ENCODE measurements at regions not wholly inside any gene's neighbourhood (a gene's known extent, or its start where the extent isn't known, plus 50 kb on each side); places are given as distances from the start of the nearest gene placed in this dataset.

- peak; percentile 37 for DNase-seq (ENCODE audit: low spot score)
Measured at GRCh38 chr15:46416544-46416943, 781.7 kb downstream of the SQOR start.

DNA sequence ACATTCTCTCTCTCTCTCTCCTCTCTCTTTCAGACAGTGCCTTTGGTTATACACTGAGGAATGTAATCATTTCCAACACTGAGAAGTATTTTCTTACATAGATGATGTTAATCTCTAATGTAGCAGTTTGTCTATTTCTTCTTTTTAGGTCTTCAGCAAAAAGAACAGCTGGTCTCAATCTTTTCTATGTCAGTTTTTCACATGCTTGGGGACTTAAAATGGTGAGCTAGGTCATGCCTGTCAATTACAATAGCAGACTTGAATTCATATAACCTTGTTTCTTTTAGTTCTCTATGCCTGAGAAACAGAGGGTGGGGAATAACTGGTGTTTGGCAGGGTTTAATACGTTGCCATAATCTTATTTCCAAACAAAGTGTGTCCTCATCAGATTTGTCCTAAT lies 786.2 kb downstream of the SQOR start:
- no peak for DNase-seq (ENCODE audit: low spot score)

DNA sequence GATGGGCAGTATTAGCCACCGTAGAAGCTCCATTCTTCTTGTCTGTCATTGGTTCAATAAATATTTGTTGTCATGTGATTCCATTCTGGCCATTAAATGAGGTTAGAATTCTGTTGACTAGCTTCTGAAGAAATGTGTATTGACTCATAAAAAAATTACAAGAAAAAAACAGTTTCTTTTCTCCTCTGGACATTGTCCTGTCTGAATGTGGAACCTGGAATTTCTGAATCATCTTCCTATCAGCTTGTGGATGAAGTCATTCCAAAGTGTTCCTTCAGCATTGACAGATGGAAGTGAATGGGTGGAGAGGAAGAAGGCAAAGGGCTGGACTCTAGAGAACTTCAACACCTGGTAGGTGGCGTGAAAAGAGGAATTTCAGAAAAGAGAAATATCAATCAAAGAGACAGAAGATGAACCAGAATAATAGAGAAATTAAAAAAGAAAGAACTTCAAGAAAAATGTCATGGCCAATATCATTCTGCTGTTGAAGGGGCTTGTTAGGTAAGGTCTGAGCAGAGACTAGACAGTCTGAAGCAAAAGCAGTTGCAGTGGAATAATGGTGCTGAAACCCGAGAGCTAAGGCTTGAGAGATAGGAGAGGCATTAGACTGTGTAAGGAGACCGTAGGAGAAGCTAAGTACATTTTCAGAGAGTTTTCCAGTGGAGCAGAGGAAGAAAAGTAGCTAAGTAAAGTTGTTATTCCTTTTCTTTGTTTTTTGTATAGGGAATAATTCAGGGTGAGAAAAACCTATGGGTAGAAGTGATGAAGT lies 806.6 kb downstream of the SQOR start:
- peak; percentile 37 for DNase-seq (ENCODE audit: low spot score)

GRCh38 chr15:46442184-46442583 lies 807.4 kb downstream of the SQOR start:
- peak; percentile 16 for DNase-seq (ENCODE audit: low spot score)

GRCh38 chr15:46442901-46443590 lies 808.2 kb downstream of the SQOR start:
- DNase-seq (ENCODE audit: low spot score), result peak; percentile 40

DNA sequence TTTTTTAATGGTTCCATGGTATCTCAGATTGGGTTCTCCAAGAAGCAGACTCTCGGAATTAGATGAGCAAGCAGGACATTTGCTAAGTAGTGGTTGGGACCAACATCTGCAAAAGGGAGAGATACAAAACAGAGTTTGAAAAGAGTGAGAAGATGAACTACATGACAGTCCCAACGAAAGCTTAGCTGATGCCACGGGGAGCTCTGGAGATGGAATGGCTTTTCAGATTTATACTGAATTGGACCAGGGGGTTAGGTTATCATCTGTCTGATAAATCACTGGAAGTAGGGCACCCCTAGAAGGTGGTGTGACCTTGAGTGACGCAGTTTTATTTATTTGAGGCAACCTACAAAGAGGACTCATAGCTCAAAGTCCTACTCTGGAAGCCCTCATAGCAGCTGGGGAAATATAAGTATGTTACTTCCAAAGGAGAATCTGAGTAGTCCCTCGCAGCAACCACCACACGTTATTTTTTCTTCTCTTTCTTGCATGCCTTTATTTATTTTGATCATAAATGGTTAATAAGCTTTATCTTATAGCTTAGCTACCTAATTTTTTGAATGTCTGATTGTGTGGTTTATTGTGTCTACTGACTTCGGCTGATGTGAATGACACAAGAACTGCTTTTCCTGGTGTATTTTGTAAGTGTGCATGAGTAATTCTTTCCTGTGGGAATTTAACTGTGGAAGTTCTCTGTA lies 815.4 kb downstream of the SQOR start:
- no peak for DNase-seq (ENCODE audit: low spot score)

DNA sequence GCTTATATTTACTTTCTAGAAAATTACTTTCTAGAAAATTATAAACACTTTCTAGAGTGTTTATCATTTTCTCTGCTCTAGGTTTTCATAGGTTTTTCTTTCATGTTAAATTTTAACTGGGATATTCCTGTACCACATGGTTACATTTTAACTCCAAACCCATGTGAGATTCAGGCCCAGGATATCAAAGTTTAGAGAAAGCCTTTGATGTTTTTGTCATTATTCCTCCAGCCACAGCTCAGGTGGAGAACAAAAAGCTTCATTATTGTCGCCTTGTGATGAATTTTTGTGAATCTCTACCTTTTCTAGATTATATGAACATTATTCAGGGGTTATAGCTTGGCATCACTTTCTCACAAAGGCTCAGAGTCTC lies 816.0 kb downstream of the SQOR start:
- DNase-seq (ENCODE audit: low spot score), result no peak

DNA sequence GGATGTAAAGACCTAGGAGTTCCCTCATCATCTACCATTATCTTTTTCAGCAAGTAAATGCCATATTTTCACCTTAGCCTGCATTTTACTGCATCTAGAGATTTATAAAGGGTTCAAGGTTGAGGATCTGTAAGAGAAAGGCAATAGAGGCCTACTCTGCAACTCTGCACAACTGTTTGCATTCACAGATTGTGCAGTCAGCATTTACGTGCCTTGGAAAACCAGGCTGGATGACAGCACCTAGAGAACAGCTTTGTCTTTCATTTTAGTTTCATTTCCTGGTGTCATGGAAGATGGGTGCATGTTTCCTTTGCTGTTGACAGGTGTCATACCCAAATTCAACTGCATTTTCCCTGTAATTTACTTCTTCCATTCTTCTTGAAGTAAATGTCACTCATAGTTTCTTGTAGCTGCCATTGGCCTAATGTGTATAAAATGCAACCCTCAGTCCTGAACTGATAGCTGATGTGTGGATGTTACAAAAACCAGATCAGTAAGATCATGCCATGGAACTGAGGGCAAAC lies 817.5 kb downstream of the SQOR start:
- no peak for DNase-seq (ENCODE audit: low spot score)

DNA sequence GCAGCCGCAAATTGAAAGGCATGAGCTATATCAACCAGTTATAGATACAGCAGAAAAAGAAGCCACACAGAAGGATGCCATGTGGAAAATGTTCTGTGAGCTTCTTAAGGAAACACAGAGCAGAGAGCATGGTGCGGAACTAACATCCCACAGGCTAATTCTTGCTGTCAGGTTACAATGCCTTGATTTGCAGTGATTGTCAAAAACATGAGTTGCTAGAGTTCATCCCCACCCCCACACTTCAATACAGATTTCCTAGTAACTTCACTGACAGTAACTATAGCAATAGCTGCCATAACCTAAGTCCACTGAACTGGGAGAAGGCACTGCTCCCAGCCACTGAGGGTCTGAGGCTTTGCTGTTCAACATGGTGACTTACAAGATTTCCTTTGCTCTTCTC lies 821.6 kb downstream of the SQOR start:
- DNase-seq (ENCODE audit: low spot score), result no peak

DNA sequence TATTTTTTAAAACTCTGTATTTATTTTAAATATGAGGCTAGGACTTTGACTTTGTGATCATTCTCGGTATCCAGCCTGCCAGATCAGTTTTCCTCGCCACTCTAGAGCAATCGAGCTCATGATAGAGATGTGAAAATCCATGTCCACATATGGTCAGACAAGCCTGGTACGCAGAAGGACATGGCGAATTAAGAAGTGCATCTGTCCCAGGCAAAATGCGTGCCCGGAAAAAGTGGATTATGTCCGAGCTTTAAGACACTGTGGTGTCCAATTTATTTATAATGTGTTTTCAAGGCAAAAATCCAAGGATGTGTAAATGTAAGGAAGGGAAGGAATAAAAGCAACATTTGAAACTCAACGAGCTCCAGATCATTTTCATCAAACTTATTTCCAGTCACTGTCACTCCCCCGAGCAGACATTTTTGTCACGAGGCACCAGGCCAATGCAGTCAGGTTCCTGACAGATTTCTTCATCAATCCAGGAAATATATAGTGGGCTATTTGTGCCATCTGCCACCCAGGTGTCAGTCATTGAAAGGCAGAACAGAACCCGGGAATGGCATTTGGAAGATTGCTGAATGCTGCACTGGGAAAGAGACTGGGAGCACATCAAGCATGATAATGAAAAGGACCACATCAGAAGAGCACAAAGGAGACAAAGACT lies 825.7 kb downstream of the SQOR start:
- no peak for DNase-seq (ENCODE audit: low spot score)

DNA sequence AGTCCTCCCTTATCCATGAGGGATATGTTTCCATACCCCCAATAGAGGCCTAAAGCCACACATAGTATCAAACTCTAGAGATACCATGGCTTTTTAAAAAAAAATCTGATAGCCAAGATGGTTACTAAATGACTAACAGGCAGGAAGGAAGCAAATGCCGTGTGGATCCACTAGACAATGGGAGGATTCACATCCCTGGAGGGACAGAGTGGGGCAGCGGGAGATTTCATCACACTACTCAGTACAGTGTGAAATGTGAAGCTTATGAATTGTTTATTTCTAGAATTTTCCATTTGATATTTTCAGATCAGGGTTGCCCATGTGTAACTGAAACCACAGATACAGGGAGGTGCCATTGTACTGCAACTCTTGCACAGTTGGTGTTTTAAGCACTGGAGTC lies 826.6 kb downstream of the SQOR start:
- peak; percentile 8 for DNase-seq (ENCODE audit: low spot score)

DNA sequence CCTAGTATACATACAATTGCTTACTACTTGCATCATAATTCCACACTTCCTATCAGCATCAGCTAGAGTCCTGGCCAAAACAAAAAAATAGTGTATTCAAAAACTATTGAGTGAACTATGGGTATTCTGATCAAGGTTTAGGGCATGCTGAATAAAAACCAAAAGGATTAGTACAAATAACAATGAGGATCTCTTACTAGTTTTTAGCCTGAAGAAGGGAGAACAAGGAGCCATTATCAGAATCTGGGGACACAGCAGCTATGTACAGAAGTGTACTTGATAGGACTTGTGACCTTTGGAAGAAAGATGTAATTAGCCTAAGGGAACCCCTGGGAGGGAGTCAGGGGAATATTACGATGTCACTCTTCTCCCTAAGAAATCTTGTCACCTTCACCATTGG lies 832.2 kb downstream of the SQOR start:
- DNase-seq (ENCODE audit: low spot score), result no peak

DNA sequence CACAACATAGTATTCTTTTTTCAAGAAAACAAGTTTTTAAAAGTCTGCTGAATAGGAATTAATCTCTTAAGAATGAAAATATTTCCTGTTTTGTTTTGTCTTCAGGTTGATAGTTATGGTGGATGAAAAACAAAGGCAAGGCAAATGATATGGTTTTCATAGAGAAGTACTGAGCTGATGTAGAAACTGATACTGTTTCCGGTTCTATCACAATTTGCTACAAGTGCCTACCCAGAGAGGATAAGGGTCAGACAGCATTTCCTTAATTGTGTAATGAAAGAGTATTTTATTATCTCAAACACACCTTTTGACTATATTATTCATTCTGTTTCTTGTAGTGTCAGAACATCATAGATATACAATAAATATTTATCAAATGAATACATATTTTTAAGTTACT lies 836.3 kb downstream of the SQOR start:
- no peak for DNase-seq (ENCODE audit: low spot score)

GRCh38 chr15:46489276-46489675 lies 854.4 kb downstream of the SQOR start:
- DNase-seq (ENCODE audit: low spot score), result no peak

GRCh38 chr15:46496491-46497115 lies 861.8 kb downstream of the SQOR start:
- no peak for DNase-seq (ENCODE audit: low spot score)

- DNase-seq (ENCODE audit: low spot score), result peak; percentile 6
Measured at GRCh38 chr15:46502667-46503066, 867.8 kb downstream of the SQOR start.

- DNase-seq (ENCODE audit: low spot score), result no peak
Measured at GRCh38 chr15:46518381-46518780, 883.6 kb downstream of the SQOR start.

GRCh38 chr15:46523701-46524100 lies 888.9 kb downstream of the SQOR start:
- no peak for DNase-seq (ENCODE audit: low spot score)

- no peak for DNase-seq (ENCODE audit: low spot score)
Measured at GRCh38 chr15:46525984-46526725, 891.3 kb downstream of the SQOR start.

GRCh38 chr15:46526726-46527110 lies 891.9 kb downstream of the SQOR start:
- DNase-seq (ENCODE audit: low spot score), result no peak

DNA sequence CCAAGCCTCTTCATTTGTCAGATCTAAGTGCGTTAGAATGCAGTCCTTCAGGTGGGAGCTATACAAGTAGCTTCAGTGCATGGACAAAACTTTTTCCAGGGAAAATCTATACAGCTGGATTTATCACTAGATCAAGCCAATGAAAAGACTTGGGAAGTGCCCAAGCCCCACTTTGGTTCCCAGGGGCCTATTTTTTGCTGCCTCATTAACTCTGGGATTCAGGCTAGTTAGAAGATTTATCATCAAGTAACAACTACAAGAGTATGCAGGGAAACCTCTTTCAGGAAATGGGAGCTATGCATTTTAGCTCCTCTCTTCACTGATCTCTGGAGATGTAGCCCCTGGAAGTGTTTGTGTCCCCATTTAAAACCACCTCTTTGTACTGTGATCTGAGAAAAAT lies 908.8 kb downstream of the SQOR start:
- DNase-seq (ENCODE audit: low spot score), result no peak
